SK-N-SH (cell line): ENCODE measurements at regions not wholly inside any gene's neighbourhood (a gene's known extent, or its start where the extent isn't known, plus 50 kb on each side); places are given as distances from the start of the nearest gene placed in this dataset.

Source experiments
- CTCF ChIA-PET: fragments of 300-600, 350-600 bp; formaldehyde crosslinking; extraction: SDS; loops from one replicate; lab custom pipeline; 2021; lab: Yijun Ruan, JAX
- POLR2A ChIA-PET: fragments of 350-600 bp; sonication (Branson Sonifier 250); formaldehyde crosslinking; extraction: SDS; loops from one replicate; lab custom pipeline; 2020; ENCODE audit warnings: antibody characterized with exemption, inconsistent platforms; lab: Yijun Ruan, JAX
- DNase-seq: peaks from one replicate; pipeline ENCODE4 v3.0.0; 2012
- H2AFZ ChIP-seq: fragments of 200-600 bp; sonication (generic); 2 replicates; pipeline ENCODE4 v1.8.1; 2016; ENCODE audit warnings: antibody characterized with exemption, mild to moderate bottlenecking, low read depth
- H3F3A ChIP-seq: fragments of 200-600 bp; sonication (generic); replicated peaks from 2 replicates; pipeline ENCODE3; 2016; ENCODE audit warnings: antibody characterized with exemption, mild to moderate bottlenecking; ENCODE audit not compliant: insufficient read depth
- H3K27ac ChIP-seq, 2 experiments: fragments of 200-500 bp in 1 of 2; fragments of 200-600 bp in 1 of 2; sonication (Bioruptor generic) in 1 of 2; sonication (generic), shearing (Covaris generic) in 1 of 2; 2 replicates each; pipeline versions ENCODE4 v1.5.1 to v1.6.1; 2014 to 2016; ENCODE audit warnings: low read depth in 2 of 2, inconsistent platforms in 1 of 2, low read length in 1 of 2, mild to moderate bottlenecking in 1 of 2, mixed read lengths in 1 of 2
- H3K27me3 ChIP-seq: fragments of 200-600 bp; sonication (generic), shearing (Covaris generic); 2 replicates; pipeline ENCODE4 v1.6.1; 2016; ENCODE audit warnings: mixed run types; ENCODE audit not compliant: insufficient read depth
- H3K36me3 ChIP-seq, 2 experiments: fragments of 200-500 bp in 1 of 2; fragments of 200-600 bp in 1 of 2; sonication (Bioruptor generic) in 1 of 2; sonication (generic) in 1 of 2; replicated peaks in 1 of 2; 2 replicates each; pipeline versions ENCODE3 to v1.5.1; 2014 to 2016; ENCODE audit warnings: low read length in 1 of 2, mild to moderate bottlenecking in 1 of 2; ENCODE audit not compliant: insufficient read depth in 2 of 2, control insufficient read depth in 1 of 2
- H3K4me1 ChIP-seq, 2 experiments: fragments of 200-500 bp in 1 of 2; fragments of 200-600 bp in 1 of 2; sonication (Bioruptor generic) in 1 of 2; sonication (generic), shearing (Covaris generic) in 1 of 2; 2 replicates each; pipeline versions ENCODE4 v1.5.1 to v1.6.1; 2014 to 2016; ENCODE audit warnings: low read depth in 1 of 2, low read length in 1 of 2, mixed run types in 1 of 2; ENCODE audit not compliant: insufficient read depth in 2 of 2, control insufficient read depth in 1 of 2
- H3K4me2 ChIP-seq: fragments of 200-600 bp; sonication (generic), shearing (Covaris generic); 2 replicates; pipeline ENCODE4 v1.6.1; 2017; ENCODE audit warnings: mixed run types
- H3K4me3 ChIP-seq, 2 experiments: fragments of 200-500 bp in 1 of 2; fragments of 200-600 bp in 1 of 2; sonication (Bioruptor generic) in 1 of 2; sonication (generic), shearing (Covaris generic) in 1 of 2; 2 replicates each; pipeline versions ENCODE4 v1.5.1 to v1.8.1; 2014 to 2016; ENCODE audit warnings: low read depth in 2 of 2, inconsistent platforms in 1 of 2, low read length in 1 of 2, mild to moderate bottlenecking in 1 of 2, mixed read lengths in 1 of 2, moderate library complexity in 1 of 2
- H3K79me2 ChIP-seq: fragments of 200-600 bp; sonication (generic); 2 replicates; pipeline ENCODE4 v1.8.1; 2017; ENCODE audit warnings: mild to moderate bottlenecking; ENCODE audit not compliant: insufficient read depth
- H3K9ac ChIP-seq: fragments of 200-600 bp; sonication (generic); 2 replicates; pipeline ENCODE4 v1.6.1; 2017; ENCODE audit warnings: mixed run types
- H3K9me2 ChIP-seq: fragments of 200-600 bp; sonication (generic); 2 replicates; pipeline ENCODE4 v1.6.1; 2017; ENCODE audit warnings: mixed run types
- H3K9me3 ChIP-seq: fragments of 200-600 bp; sonication (generic); 2 replicates; pipeline ENCODE4 v1.6.1; 2017; ENCODE audit warnings: mixed run types, mild to moderate bottlenecking, moderate library complexity
- H4K20me1 ChIP-seq: fragments of 200-600 bp; sonication (generic); 2 replicates; pipeline ENCODE4 v1.6.1; 2017; ENCODE audit warnings: mild to moderate bottlenecking, mixed run types; ENCODE audit not compliant: insufficient read depth
- EZH2phosphoT487 ChIP-seq: fragments of 200-600 bp; sonication (generic); IDR thresholded peaks from 2 replicates; pipeline ENCODE4 v1.6.1; 2017; ENCODE audit warnings: low read depth, mixed run types, mild to moderate bottlenecking, antibody characterized with exemption, moderate library complexity, borderline replicate concordance
- FOSL2 ChIP-seq: IDR thresholded peaks from 2 replicates; pipeline ENCODE4 v1.4.0; 2012; ENCODE audit warnings: low read depth, mild to moderate bottlenecking, moderate library complexity, borderline replicate concordance
- FOXM1 ChIP-seq: IDR thresholded peaks from 2 replicates; pipeline ENCODE4 v1.4.0; 2012; ENCODE audit warnings: low read depth, mild to moderate bottlenecking
- JUND ChIP-seq: IDR thresholded peaks from 2 replicates; pipeline ENCODE4 v1.4.0; 2012
- NFIC ChIP-seq: IDR thresholded peaks from 2 replicates; pipeline ENCODE4 v1.4.0; 2012; ENCODE audit warnings: borderline replicate concordance
- NRF1 ChIP-seq: IDR thresholded peaks from 2 replicates; pipeline ENCODE4 v1.6.1; 2012; ENCODE audit warnings: low read depth, mild to moderate bottlenecking, low read length
- POLR2AphosphoS5 ChIP-seq: IDR thresholded peaks from 2 replicates; pipeline ENCODE4 v1.6.1; 2012; ENCODE audit warnings: low read depth, low read length
- RAD21 ChIP-seq: IDR thresholded peaks from 2 replicates; pipeline ENCODE4 v1.6.1; 2012; ENCODE audit warnings: mild to moderate bottlenecking, low read length
- RCOR1 ChIP-seq: fragments of 150-350 bp; IDR thresholded peaks from 2 replicates; pipeline ENCODE4 v1.6.1; 2017; ENCODE audit warnings: antibody characterized with exemption, low read length
- RFX5 ChIP-seq: IDR thresholded peaks from 2 replicates; pipeline ENCODE4 v1.6.1; 2012; ENCODE audit warnings: mild to moderate bottlenecking, improper control_type of control experiment, low read length
- RXRA ChIP-seq: IDR thresholded peaks from 2 replicates; pipeline ENCODE4 v1.4.0; 2012; ENCODE audit warnings: low read depth, mild to moderate bottlenecking, borderline replicate concordance
- SMC3 ChIP-seq: IDR thresholded peaks from 2 replicates; pipeline ENCODE4 v1.6.1; 2012; ENCODE audit warnings: low read depth, low read length, improper control_type of control experiment
- TAF1 ChIP-seq: IDR thresholded peaks from 2 replicates; pipeline ENCODE4 v1.6.1; 2012; ENCODE audit warnings: low read depth, mild to moderate bottlenecking, low read length, moderate library complexity, borderline replicate concordance
- TCF12 ChIP-seq: IDR thresholded peaks from 2 replicates; pipeline ENCODE4 v1.4.0; 2012
- WGBS: methylation state at CpG from one replicate; pipeline ENCODE4 v1.1.6; 2017; ENCODE audit warnings: low lambda C conversion rate; 5-methylcytosine and 5-hydroxymethylcytosine counted together
- TF ChIP-seq, protein P1 (sequence below): IDR thresholded peaks from 2 replicates; pipeline ENCODE4; 2012
- TF ChIP-seq, protein P2 (sequence below): IDR thresholded peaks from 2 replicates; pipeline ENCODE4 v1.6.1; 2012; ENCODE audit warnings: mild to moderate bottlenecking, low read depth, low read length, moderate library complexity
- TF ChIP-seq, protein P3 (sequence below): IDR thresholded peaks from 2 replicates; pipeline ENCODE4 v1.4.0; 2012; ENCODE audit warnings: low read depth, borderline replicate concordance

DNA sequence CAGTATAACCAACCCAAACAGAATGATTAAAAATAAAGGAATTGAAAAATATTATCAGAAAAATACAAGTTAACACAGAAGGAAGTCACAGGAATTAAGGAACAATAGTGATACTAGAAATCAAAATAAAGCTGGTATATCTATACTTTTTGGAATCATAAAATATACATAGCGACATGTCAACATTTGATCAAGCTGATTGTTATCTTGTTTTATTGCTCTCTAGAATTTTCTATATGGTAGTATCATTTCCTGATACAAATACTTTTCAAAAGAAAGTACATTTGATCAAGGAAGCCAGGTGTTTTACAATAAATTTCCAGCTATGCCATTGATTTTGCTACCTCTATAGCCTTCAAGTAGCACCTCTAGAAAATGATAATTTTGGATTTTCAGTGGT, 489.5 kb upstream of the PKN2 start:
- CTCF ChIA-PET, result interaction anchor here (0.9 to 4.7 kb wide), 2 partner anchors 15 to 93 kb away, joined by 3 to 35 read pairs; no protein-coding TSS in a partner anchor
- Histone ChIP-seq H3K9me2 (no peaks in the 10 kb centered on the region), H3K4me1 (no peaks in the 10 kb centered on the region; a peak in 1 of 4 replicates), H3K9me3 (no peaks in the 10 kb centered on the region), H3K27ac (no peak overlapping the region), H4K20me1 (no peaks in the 10 kb centered on the region), H3K4me2 (no peak overlapping the region), H3K9ac (no peak overlapping the region), H3F3A (no peaks in the 10 kb centered on the region), H3K4me3 (no peak overlapping the region), H3K27me3 (no peaks in the 10 kb centered on the region), H3K79me2 (no peaks in the 10 kb centered on the region), H2AFZ (no peak overlapping the region), H3K36me3 (no peaks in the 10 kb centered on the region)
- 62% methylated on average over 1 of the region's 1 CpG for WGBS
- TF ChIP-seq EZH2phosphoT487, result no peak
- no peak for TF ChIP-seq SMC3
- TF ChIP-seq RAD21, result no peak
- TF ChIP-seq NFIC, result no peak
- no peak for TF ChIP-seq RCOR1
- TF ChIP-seq, protein P1, sequence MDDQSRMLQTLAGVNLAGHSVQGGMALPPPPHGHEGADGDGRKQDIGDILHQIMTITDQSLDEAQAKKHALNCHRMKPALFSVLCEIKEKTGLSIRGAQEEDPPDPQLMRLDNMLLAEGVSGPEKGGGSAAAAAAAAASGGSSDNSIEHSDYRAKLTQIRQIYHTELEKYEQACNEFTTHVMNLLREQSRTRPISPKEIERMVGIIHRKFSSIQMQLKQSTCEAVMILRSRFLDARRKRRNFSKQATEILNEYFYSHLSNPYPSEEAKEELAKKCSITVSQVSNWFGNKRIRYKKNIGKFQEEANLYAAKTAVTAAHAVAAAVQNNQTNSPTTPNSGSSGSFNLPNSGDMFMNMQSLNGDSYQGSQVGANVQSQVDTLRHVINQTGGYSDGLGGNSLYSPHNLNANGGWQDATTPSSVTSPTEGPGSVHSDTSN, result no peak
- POLR2A ChIA-PET, result no interaction called here
- no peak for DNase-seq

DNA sequence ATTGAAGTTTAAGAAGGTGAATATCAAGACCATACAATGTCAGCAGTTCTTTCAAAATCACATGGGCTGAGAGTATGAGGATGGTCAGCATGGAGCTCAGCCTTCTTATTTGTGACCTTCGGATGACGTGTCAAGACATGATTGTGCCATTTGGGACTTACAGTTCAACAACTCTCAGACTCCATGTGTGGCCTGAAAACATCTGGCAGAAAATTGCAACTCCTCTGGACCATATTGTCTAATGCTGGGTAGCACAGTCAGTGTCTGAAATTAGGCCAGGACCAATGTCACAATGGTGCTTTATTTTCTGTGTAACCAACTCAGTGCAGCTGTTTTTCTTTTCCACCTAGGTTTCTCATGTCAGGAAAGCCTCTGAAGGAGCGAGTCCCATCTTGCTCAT, 483.5 kb upstream of the PKN2 start:
- H3K27me3 ChIP-seq, result no peaks in the 10 kb centered on the region
- no peak overlapping the region for H3K9ac ChIP-seq
- ChIA-PET POLR2A (no interaction called here), CTCF (interaction anchor here (6.7 kb wide), 1 partner anchor 20 kb away, joined by 33 read pairs; no protein-coding TSS in a partner anchor)
- no peaks in the 10 kb centered on the region for H3K79me2 ChIP-seq
- WGBS, result 57% methylated on average over 3 of the region's 3 CpGs
- no peak overlapping the region for H2AFZ ChIP-seq
- no peak for TF ChIP-seq FOXM1
- H3K4me3 ChIP-seq, result no peak overlapping the region
- H3K4me2 ChIP-seq, result no peak overlapping the region
- no peaks in the 10 kb centered on the region for H3K36me3 ChIP-seq
- no peak for DNase-seq
- peaks cover 2% of the 10 kb centered on the region for H3F3A ChIP-seq
- no peaks in the 10 kb centered on the region for H3K9me3 ChIP-seq
- no peaks in the 10 kb centered on the region for H3K9me2 ChIP-seq
- H3K4me1 ChIP-seq, result no peaks in the 10 kb centered on the region; a peak in 2 of 4 replicates
- H4K20me1 ChIP-seq, result no peaks in the 10 kb centered on the region
- H3K27ac ChIP-seq, result no peak overlapping the region

DNA sequence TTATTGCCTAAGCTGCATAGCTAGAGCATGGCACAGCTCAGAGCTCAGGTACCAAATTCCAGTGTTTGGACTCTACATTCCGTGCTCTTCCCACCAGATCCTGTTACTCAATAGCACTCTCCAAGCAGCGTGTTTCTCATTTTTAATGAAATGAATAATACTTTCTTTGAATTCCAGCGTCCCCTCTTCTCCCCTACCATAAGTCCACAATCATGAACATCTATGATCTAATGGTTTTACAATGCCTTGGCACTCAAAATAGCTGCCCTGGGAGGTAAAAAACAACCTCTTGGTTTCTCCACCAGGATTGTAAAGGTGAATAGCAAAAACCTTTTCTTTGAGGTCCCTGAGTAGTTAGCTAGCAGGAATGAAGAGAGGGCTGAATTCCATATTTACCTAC, 480.0 kb upstream of the PKN2 start:
- CTCF ChIA-PET, result interaction anchor here (2.5 kb wide), 1 partner anchor 24 kb away, joined by 10 read pairs; no protein-coding TSS in a partner anchor

More for the DNA sequence above, 480.0 kb upstream of the PKN2 start:
- Histone ChIP-seq H3K79me2 (no peaks in the 10 kb centered on the region), H3K4me2 (no peak overlapping the region), H4K20me1 (no peaks in the 10 kb centered on the region), H3K27me3 (no peaks in the 10 kb centered on the region), H3K4me3 (no peak overlapping the region), H3K9ac (no peak overlapping the region), H3K9me3 (no peaks in the 10 kb centered on the region), H3K4me1 (no peaks in the 10 kb centered on the region; a peak in 1 of 4 replicates), H3F3A (peaks cover 2% of the 10 kb centered on the region), H3K27ac (no peak overlapping the region), H3K9me2 (no peaks in the 10 kb centered on the region), H3K36me3 (no peaks in the 10 kb centered on the region), H2AFZ (peak overlapping the region; percentile 38; the same call in 1 of the 2 replicates)
- TF ChIP-seq, protein P2, sequence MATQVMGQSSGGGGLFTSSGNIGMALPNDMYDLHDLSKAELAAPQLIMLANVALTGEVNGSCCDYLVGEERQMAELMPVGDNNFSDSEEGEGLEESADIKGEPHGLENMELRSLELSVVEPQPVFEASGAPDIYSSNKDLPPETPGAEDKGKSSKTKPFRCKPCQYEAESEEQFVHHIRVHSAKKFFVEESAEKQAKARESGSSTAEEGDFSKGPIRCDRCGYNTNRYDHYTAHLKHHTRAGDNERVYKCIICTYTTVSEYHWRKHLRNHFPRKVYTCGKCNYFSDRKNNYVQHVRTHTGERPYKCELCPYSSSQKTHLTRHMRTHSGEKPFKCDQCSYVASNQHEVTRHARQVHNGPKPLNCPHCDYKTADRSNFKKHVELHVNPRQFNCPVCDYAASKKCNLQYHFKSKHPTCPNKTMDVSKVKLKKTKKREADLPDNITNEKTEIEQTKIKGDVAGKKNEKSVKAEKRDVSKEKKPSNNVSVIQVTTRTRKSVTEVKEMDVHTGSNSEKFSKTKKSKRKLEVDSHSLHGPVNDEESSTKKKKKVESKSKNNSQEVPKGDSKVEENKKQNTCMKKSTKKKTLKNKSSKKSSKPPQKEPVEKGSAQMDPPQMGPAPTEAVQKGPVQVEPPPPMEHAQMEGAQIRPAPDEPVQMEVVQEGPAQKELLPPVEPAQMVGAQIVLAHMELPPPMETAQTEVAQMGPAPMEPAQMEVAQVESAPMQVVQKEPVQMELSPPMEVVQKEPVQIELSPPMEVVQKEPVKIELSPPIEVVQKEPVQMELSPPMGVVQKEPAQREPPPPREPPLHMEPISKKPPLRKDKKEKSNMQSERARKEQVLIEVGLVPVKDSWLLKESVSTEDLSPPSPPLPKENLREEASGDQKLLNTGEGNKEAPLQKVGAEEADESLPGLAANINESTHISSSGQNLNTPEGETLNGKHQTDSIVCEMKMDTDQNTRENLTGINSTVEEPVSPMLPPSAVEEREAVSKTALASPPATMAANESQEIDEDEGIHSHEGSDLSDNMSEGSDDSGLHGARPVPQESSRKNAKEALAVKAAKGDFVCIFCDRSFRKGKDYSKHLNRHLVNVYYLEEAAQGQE, result no peak
- TF ChIP-seq POLR2AphosphoS5 (no peak), NRF1 (no peak), RXRA (no peak), FOSL2 (no peak), RFX5 (no peak), JUND (no peak), TCF12 (no peak), TAF1 (no peak)
- TF ChIP-seq, protein P3, sequence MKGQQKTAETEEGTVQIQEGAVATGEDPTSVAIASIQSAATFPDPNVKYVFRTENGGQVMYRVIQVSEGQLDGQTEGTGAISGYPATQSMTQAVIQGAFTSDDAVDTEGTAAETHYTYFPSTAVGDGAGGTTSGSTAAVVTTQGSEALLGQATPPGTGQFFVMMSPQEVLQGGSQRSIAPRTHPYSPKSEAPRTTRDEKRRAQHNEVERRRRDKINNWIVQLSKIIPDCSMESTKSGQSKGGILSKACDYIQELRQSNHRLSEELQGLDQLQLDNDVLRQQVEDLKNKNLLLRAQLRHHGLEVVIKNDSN, result no peak
- 6% methylated on average over 3 of the region's 3 CpGs for WGBS
- POLR2A ChIA-PET, result no interaction called here
- no peak for DNase-seq
